IMR-90 (cell line): ENCODE measurements at regions not wholly inside any gene's neighbourhood (a gene's known extent, or its start where the extent isn't known, plus 50 kb on each side); places are given as distances from the start of the nearest gene placed in this dataset.

ENCODE experiments used
- ATAC-seq: fragments of 200-7000 bp; cut with Tn5 transposase; 2 replicates; pipeline ENCODE4 v1.9.1; 2020; ENCODE audit warnings: low read depth, mild to moderate bottlenecking, moderate library complexity
- BruUV-seq: library from RNA; stranded (reverse); fragments of 400-500 nt; replicated peaks from 2 replicates; lab custom pipeline; 2021; lab: Mats Ljungman, UMichigan
- CTCF ChIA-PET: fragments of 300-600 bp; formaldehyde crosslinking; extraction: SDS; loops from one replicate; lab custom pipeline; 2021; ENCODE audit warnings: antibody characterized with exemption; lab: Yijun Ruan, JAX
- POLR2A ChIA-PET: fragments of 300-600 bp; sonication (Branson Sonifier 250); formaldehyde crosslinking; loops from one replicate; lab custom pipeline; 2022; ENCODE audit warnings: antibody characterized with exemption; ENCODE audit not compliant: unreplicated experiment; lab: Charles Lee
- DNase-seq: peaks from one replicate; pipeline ENCODE4 v3.0.0; 2013
- H2AFZ ChIP-seq: replicated peaks from 2 replicates; pipeline ENCODE3; 2013; ENCODE audit warnings: low read length, mild to moderate bottlenecking; ENCODE audit not compliant: poor library complexity
- H2AK5ac ChIP-seq: 2 replicates; pipeline ENCODE4 v1.6.1; 2013; ENCODE audit warnings: low read depth, low read length, inconsistent platforms
- H2AK9ac ChIP-seq: replicated peaks from 2 replicates; pipeline ENCODE3; 2013; ENCODE audit warnings: mild to moderate bottlenecking, low read depth, low read length, moderate library complexity; ENCODE audit not compliant: poor library complexity
- H2BK120ac ChIP-seq: 2 replicates; pipeline ENCODE4 v1.6.1; 2013; ENCODE audit warnings: low read depth, low read length, inconsistent platforms
- H2BK15ac ChIP-seq: 3 replicates; pipeline ENCODE4 v1.6.1; 2013; ENCODE audit warnings: low read depth, low read length, inconsistent platforms
- H2BK20ac ChIP-seq: 2 replicates; pipeline ENCODE4 v1.6.1; 2013; ENCODE audit warnings: low read depth, mild to moderate bottlenecking, inconsistent platforms, low read length, moderate library complexity
- H2BK5ac ChIP-seq: 2 replicates; pipeline ENCODE4 v1.6.1; 2013; ENCODE audit warnings: mild to moderate bottlenecking, low read depth, low read length, inconsistent platforms; ENCODE audit not compliant: poor library complexity, severe bottlenecking
- H3K14ac ChIP-seq: replicated peaks from 2 replicates; pipeline ENCODE4 v1.6.1; 2013; ENCODE audit warnings: low read depth, low read length, inconsistent platforms
- H3K18ac ChIP-seq: 2 replicates; pipeline ENCODE4 v1.6.1; 2013; ENCODE audit warnings: low read depth, low read length, control low read depth
- H3K23ac ChIP-seq: 2 replicates; pipeline ENCODE4 v1.6.1; 2013; ENCODE audit warnings: low read depth, low read length, inconsistent platforms
- H3K27ac ChIP-seq: 2 replicates; pipeline ENCODE4 v1.5.1; 2013; ENCODE audit warnings: mild to moderate bottlenecking, control low read depth, low read length; ENCODE audit not compliant: insufficient read depth
- H3K27me3 ChIP-seq: 2 replicates; pipeline ENCODE4 v1.6.1; 2013; ENCODE audit warnings: low read length; ENCODE audit not compliant: control insufficient read depth, insufficient read depth
- H3K36me3 ChIP-seq: 2 replicates; pipeline ENCODE4 v1.6.1; 2013; ENCODE audit warnings: low read length, mixed read lengths; ENCODE audit not compliant: control insufficient read depth, insufficient read depth
- H3K4ac ChIP-seq: 2 replicates; pipeline ENCODE4 v1.6.1; 2013; ENCODE audit warnings: low read depth, low read length, inconsistent platforms
- H3K4me1 ChIP-seq: 2 replicates; pipeline ENCODE4 v1.6.1; 2013; ENCODE audit warnings: low read length, mixed read lengths; ENCODE audit not compliant: control insufficient read depth, insufficient read depth
- H3K4me2 ChIP-seq: 2 replicates; pipeline ENCODE4 v1.6.1; 2013; ENCODE audit warnings: low read depth, mild to moderate bottlenecking, control low read depth, low read length, moderate library complexity
- H3K4me3 ChIP-seq: 2 replicates; pipeline ENCODE4 v1.5.1; 2013; ENCODE audit warnings: low read depth, mild to moderate bottlenecking, control low read depth, low read length, moderate library complexity; ENCODE audit not compliant: insufficient read depth
- H3K56ac ChIP-seq: 2 replicates; pipeline ENCODE4 v1.6.1; 2013; ENCODE audit warnings: low read length, inconsistent platforms; ENCODE audit not compliant: insufficient read depth; ENCODE audit errors: extremely low read depth
- H3K79me1 ChIP-seq, 2 experiments: 2 replicates each; pipeline ENCODE4 v1.6.1; 2013; ENCODE audit warnings: low read length in 2 of 2, inconsistent platforms in 1 of 2, low read depth in 1 of 2
- H3K9ac ChIP-seq: 2 replicates; pipeline ENCODE4 v1.6.1; 2013; ENCODE audit warnings: low read depth, low read length, control low read depth
- H3K9me1 ChIP-seq: 2 replicates; pipeline ENCODE4 v1.6.1; 2013; ENCODE audit warnings: low read length, inconsistent platforms; ENCODE audit not compliant: insufficient read depth
- H3K9me3 ChIP-seq: 2 replicates; pipeline ENCODE4 v1.6.1; 2013; ENCODE audit warnings: low read length; ENCODE audit not compliant: control insufficient read depth, insufficient read depth
- H4K20me1 ChIP-seq: 2 replicates; pipeline ENCODE4 v1.6.1; 2013; ENCODE audit warnings: low read length, inconsistent platforms; ENCODE audit not compliant: insufficient read depth
- H4K5ac ChIP-seq: 2 replicates; pipeline ENCODE4 v1.6.1; 2013; ENCODE audit warnings: mild to moderate bottlenecking, low read depth, low read length, control low read depth
- H4K8ac ChIP-seq, 2 experiments: 2 replicates each; pipeline ENCODE4 v1.6.1; 2013; ENCODE audit warnings: low read depth in 2 of 2, low read length in 2 of 2, control low read depth in 1 of 2, inconsistent platforms in 1 of 2
- H4K91ac ChIP-seq: 2 replicates; pipeline ENCODE4 v1.6.1; 2013; ENCODE audit warnings: low read depth, low read length, inconsistent platforms; ENCODE audit not compliant: insufficient read depth
- BHLHE40 ChIP-seq: fragments of 150-350 bp; IDR thresholded peaks from 2 replicates; pipeline ENCODE4 v1.6.1; 2016; ENCODE audit warnings: mild to moderate bottlenecking, low read depth, low read length
- CEBPB ChIP-seq: IDR thresholded peaks from 2 replicates; pipeline ENCODE4 v1.6.1; 2012; ENCODE audit warnings: low read depth, low read length, improper control_type of control experiment
- CHD1 ChIP-seq: IDR thresholded peaks from 2 replicates; pipeline ENCODE4 v1.6.1; 2012; ENCODE audit warnings: low read depth, low read length, improper control_type of control experiment
- CTCF ChIP-seq: conservative IDR thresholded peaks from 2 replicates; pipeline ENCODE4 v1.5.1; 2012; ENCODE audit warnings: mild to moderate bottlenecking, low read depth, low read length, improper control_type of control experiment
- FOS ChIP-seq: fragments of 150-350 bp; IDR thresholded peaks from 2 replicates; pipeline ENCODE4 v1.6.1; 2016; ENCODE audit warnings: low read depth, low read length
- MAFK ChIP-seq: IDR thresholded peaks from 2 replicates; pipeline ENCODE4 v1.6.1; 2012; ENCODE audit warnings: low read depth, low read length, improper control_type of control experiment
- MAZ ChIP-seq: IDR thresholded peaks from 2 replicates; pipeline ENCODE4 v1.6.1; 2012; ENCODE audit warnings: low read depth, mild to moderate bottlenecking, low read length, improper control_type of control experiment, moderate library complexity, borderline replicate concordance
- MXI1 ChIP-seq: IDR thresholded peaks from 2 replicates; pipeline ENCODE4 v1.6.1; 2012; ENCODE audit warnings: low read depth, mild to moderate bottlenecking, low read length, moderate library complexity, borderline replicate concordance
- NFE2L2 ChIP-seq: fragments of 150-350 bp; IDR thresholded peaks from 2 replicates; pipeline ENCODE4 v1.6.1; 2016; ENCODE audit warnings: low read depth, mild to moderate bottlenecking, low read length
- POLR2A ChIP-seq: IDR thresholded peaks from 2 replicates; pipeline ENCODE4 v1.6.1; 2012; ENCODE audit warnings: mild to moderate bottlenecking, low read depth, low read length
- RAD21 ChIP-seq: IDR thresholded peaks from 2 replicates; pipeline ENCODE4 v1.6.1; 2012; ENCODE audit warnings: low read length, improper control_type of control experiment
- RCOR1 ChIP-seq: IDR thresholded peaks from 2 replicates; pipeline ENCODE4 v1.6.1; 2012; ENCODE audit warnings: mild to moderate bottlenecking, low read length, improper control_type of control experiment; ENCODE audit not compliant: insufficient replicate concordance
- RFX5 ChIP-seq: IDR thresholded peaks from 2 replicates; pipeline ENCODE4 v1.8.0; 2012; ENCODE audit warnings: low read depth, mild to moderate bottlenecking, low read length, moderate library complexity
- SMC3 ChIP-seq: fragments of 150-350 bp; IDR thresholded peaks from 2 replicates; pipeline ENCODE4 v1.6.1; 2016; ENCODE audit warnings: low read depth, mild to moderate bottlenecking, antibody characterized with exemption, low read length, moderate library complexity
- WGBS, 2 experiments: methylation state at CpG; one replicate each; pipeline versions ENCODE4 v1.1.5 to v1.1.7; 2013; ENCODE audit warnings: missing lambda C conversion rate in 2 of 2; ENCODE audit not compliant: insufficient read length in 1 of 2; ENCODE audit errors: extremely low coverage in 2 of 2; 5-methylcytosine and 5-hydroxymethylcytosine counted together
- dilution Hi-C: fragments of 300-500 bp; cut with HindIII; formaldehyde crosslinking; loops from one replicate; pipeline ENCODE4 v1.14.3; 2018; ENCODE audit warnings: low sequenced_read_pairs; ENCODE audit not compliant: unreplicated experiment
- in situ Hi-C: fragments of 300-500 bp; cut with MboI; formaldehyde crosslinking; loops from 3 replicates; pipeline ENCODE4 v1.14.3; 2019; ENCODE audit warnings: low sequenced_read_pairs, inconsistent platforms, mixed read lengths
- intact Hi-C: fragments of 100-400 bp; cut with micrococcal nuclease; formaldehyde crosslinking; loops from 2 replicates; pipeline ENCODE4 v1.10.0; 2022
- TF ChIP-seq, protein P1 (sequence below): fragments of 150-350 bp; IDR thresholded peaks from 2 replicates; pipeline ENCODE4 v1.6.1; 2017; ENCODE audit warnings: mild to moderate bottlenecking, antibody characterized with exemption, low read length, low read depth
- TF ChIP-seq, protein P2 (sequence below): fragments of 150-350 bp; IDR thresholded peaks from 2 replicates; pipeline ENCODE4 v1.6.1; 2016; ENCODE audit warnings: low read depth, mild to moderate bottlenecking, low read length, moderate library complexity, borderline replicate concordance

DNA sequence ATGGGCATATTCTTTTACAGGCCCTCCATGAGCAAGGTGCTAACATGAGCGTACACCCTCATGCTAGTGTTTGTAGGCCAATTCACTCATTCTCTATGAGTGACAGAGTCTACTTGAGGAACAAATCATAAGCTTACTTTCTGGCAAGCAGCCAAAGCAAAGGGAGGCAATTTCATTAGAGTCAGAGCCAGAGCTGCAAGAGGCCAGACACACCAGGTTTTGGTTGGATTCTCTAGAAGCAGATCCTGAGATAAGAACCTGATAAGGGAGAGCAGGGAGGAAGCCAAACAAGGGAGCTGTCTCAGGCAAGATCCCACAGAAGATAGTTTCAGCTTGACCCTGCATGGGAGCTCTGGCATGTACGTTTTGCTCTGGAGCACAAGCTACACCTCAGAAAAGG, 214.1 kb upstream of the CTNNB1 start:
- in situ Hi-C loops (no loop called here), intact Hi-C loops (no loop called here), dilution Hi-C loops (no loop called here)
- WGBS, 2 experiments, result no CpG with 5 or more reads among the region's 2 CpGs
- no peak overlapping the region for H3K23ac ChIP-seq
- ChIA-PET POLR2A (no interaction called here), CTCF (no interaction called here)
- DNase-seq (no peak), ATAC-seq (no peak)
- no peaks in the 10 kb centered on the region for H3K9me3 ChIP-seq
- H3K4ac ChIP-seq, result no peak overlapping the region
- H2BK120ac ChIP-seq, result no peak overlapping the region
- no peaks in the 10 kb centered on the region for H3K9me1 ChIP-seq
- H3K4me3 ChIP-seq, result no peak overlapping the region
- no peak overlapping the region for H3K56ac ChIP-seq
- H2BK15ac ChIP-seq, result no peak overlapping the region
- no peak overlapping the region for H3K14ac ChIP-seq
- H2AK5ac ChIP-seq, result no peak overlapping the region
- no peak overlapping the region for H3K4me2 ChIP-seq
- no peaks in the 10 kb centered on the region for H3K79me1 ChIP-seq
- H3K27ac ChIP-seq, result no peak overlapping the region
- no peak overlapping the region for H4K5ac ChIP-seq
- H3K27me3 ChIP-seq, result no peaks in the 10 kb centered on the region
- H3K18ac ChIP-seq, result no peak overlapping the region
- H3K36me3 ChIP-seq, result no peaks in the 10 kb centered on the region
- no peaks in the 10 kb centered on the region for H3K4me1 ChIP-seq
- TF ChIP-seq SMC3 (no peak), POLR2A (no peak), NFE2L2 (no peak), MAZ (no peak), RFX5 (no peak), MAFK (no peak), FOS (no peak), CEBPB (no peak), MXI1 (no peak), BHLHE40 (no peak), RAD21 (no peak), CHD1 (no peak), CTCF (no peak), RCOR1 (no peak)
- TF ChIP-seq, protein P1, sequence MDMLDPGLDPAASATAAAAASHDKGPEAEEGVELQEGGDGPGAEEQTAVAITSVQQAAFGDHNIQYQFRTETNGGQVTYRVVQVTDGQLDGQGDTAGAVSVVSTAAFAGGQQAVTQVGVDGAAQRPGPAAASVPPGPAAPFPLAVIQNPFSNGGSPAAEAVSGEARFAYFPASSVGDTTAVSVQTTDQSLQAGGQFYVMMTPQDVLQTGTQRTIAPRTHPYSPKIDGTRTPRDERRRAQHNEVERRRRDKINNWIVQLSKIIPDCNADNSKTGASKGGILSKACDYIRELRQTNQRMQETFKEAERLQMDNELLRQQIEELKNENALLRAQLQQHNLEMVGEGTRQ, result no peak
- TF ChIP-seq, protein P2, sequence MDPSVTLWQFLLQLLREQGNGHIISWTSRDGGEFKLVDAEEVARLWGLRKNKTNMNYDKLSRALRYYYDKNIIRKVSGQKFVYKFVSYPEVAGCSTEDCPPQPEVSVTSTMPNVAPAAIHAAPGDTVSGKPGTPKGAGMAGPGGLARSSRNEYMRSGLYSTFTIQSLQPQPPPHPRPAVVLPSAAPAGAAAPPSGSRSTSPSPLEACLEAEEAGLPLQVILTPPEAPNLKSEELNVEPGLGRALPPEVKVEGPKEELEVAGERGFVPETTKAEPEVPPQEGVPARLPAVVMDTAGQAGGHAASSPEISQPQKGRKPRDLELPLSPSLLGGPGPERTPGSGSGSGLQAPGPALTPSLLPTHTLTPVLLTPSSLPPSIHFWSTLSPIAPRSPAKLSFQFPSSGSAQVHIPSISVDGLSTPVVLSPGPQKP, result no peak
- no TSS peak for BruUV-seq
- H4K8ac ChIP-seq, result no peak overlapping the region
- H4K91ac ChIP-seq, result no peak overlapping the region
- no peak overlapping the region for H2AFZ ChIP-seq
- H4K20me1 ChIP-seq, result no peaks in the 10 kb centered on the region
- no peak overlapping the region for H2BK20ac ChIP-seq
- no peak overlapping the region for H2BK5ac ChIP-seq
- no peak overlapping the region for H3K9ac ChIP-seq
- H2AK9ac ChIP-seq, result no peak overlapping the region
